ENCODE measurements at regions not wholly inside any gene's neighbourhood (a gene's known extent, or its start where the extent isn't known, plus 50 kb on each side); places are given as distances from the start of the nearest gene placed in this dataset.

- no peak overlapping the region for H3K4me3 ChIP-seq
- no peak for DNase-seq (ENCODE audit: low read depth in 1 of 2, low spot score in 1 of 2)
- TF ChIP-seq, protein P1, sequence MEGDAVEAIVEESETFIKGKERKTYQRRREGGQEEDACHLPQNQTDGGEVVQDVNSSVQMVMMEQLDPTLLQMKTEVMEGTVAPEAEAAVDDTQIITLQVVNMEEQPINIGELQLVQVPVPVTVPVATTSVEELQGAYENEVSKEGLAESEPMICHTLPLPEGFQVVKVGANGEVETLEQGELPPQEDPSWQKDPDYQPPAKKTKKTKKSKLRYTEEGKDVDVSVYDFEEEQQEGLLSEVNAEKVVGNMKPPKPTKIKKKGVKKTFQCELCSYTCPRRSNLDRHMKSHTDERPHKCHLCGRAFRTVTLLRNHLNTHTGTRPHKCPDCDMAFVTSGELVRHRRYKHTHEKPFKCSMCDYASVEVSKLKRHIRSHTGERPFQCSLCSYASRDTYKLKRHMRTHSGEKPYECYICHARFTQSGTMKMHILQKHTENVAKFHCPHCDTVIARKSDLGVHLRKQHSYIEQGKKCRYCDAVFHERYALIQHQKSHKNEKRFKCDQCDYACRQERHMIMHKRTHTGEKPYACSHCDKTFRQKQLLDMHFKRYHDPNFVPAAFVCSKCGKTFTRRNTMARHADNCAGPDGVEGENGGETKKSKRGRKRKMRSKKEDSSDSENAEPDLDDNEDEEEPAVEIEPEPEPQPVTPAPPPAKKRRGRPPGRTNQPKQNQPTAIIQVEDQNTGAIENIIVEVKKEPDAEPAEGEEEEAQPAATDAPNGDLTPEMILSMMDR (IDR thresholded peaks at IDR 0.05; ENCODE audit: low read depth, low read length), result no peak
- no peaks in the 10 kb centered on the region for H3K36me3 ChIP-seq
- H3K9me3 ChIP-seq (ENCODE audit: low read depth), result no peaks in the 10 kb centered on the region
- H3K27ac ChIP-seq, result no peak overlapping the region
- no peaks in the 10 kb centered on the region for H3K27me3 ChIP-seq
- no peaks in the 10 kb centered on the region for H3K4me1 ChIP-seq (ENCODE audit: low read depth)
Observed at GRCh38 chr13:46481166-46481565, 71.8 kb upstream of the LRCH1 start.

- no peaks in the 10 kb centered on the region for H3K9me3 ChIP-seq (ENCODE audit: low read depth)
- no peak overlapping the region for H3K4me3 ChIP-seq
- no peak for DNase-seq (ENCODE audit: low read depth in 1 of 2, low spot score in 1 of 2)
- H3K36me3 ChIP-seq, result no peaks in the 10 kb centered on the region
- TF ChIP-seq, protein P1 (IDR thresholded peaks at IDR 0.05; ENCODE audit: low read depth, low read length), result no peak
- no peaks in the 10 kb centered on the region for H3K27me3 ChIP-seq
- H3K27ac ChIP-seq, result no peak overlapping the region
- no peaks in the 10 kb centered on the region for H3K4me1 ChIP-seq (ENCODE audit: low read depth)
Observed at GRCh38 chr13:46480131-46480530, 72.8 kb upstream of the LRCH1 start.

GRCh38 chr13:46479691-46480090, 73.3 kb upstream of the LRCH1 start:
- TF ChIP-seq, protein P1 (IDR thresholded peaks at IDR 0.05; ENCODE audit: low read depth, low read length), result no peak

GRCh38 chr13:46479283-46479682, 73.7 kb upstream of the LRCH1 start:
- H3K27ac ChIP-seq, result no peak overlapping the region
- H3K27me3 ChIP-seq, result no peaks in the 10 kb centered on the region
- DNase-seq (ENCODE audit: low read depth in 1 of 2, low spot score in 1 of 2), result no peak
- no peaks in the 10 kb centered on the region for H3K36me3 ChIP-seq
- H3K9me3 ChIP-seq (ENCODE audit: low read depth), result no peaks in the 10 kb centered on the region
- TF ChIP-seq, protein P1 (IDR thresholded peaks at IDR 0.05; ENCODE audit: low read depth, low read length), result no peak
- no peak overlapping the region for H3K4me3 ChIP-seq
- no peaks in the 10 kb centered on the region for H3K4me1 ChIP-seq (ENCODE audit: low read depth)

More at GRCh38 chr13:46479691-46480090, 73.3 kb upstream of the LRCH1 start:
- H3K9me3 ChIP-seq (ENCODE audit: low read depth), result no peaks in the 10 kb centered on the region
- H3K27me3 ChIP-seq, result no peaks in the 10 kb centered on the region
- no peak overlapping the region for H3K4me3 ChIP-seq
- H3K4me1 ChIP-seq (ENCODE audit: low read depth), result no peaks in the 10 kb centered on the region
- H3K27ac ChIP-seq, result no peak overlapping the region
- DNase-seq (ENCODE audit: low read depth in 1 of 2, low spot score in 1 of 2), result no peak
- H3K36me3 ChIP-seq, result no peaks in the 10 kb centered on the region

DNA sequence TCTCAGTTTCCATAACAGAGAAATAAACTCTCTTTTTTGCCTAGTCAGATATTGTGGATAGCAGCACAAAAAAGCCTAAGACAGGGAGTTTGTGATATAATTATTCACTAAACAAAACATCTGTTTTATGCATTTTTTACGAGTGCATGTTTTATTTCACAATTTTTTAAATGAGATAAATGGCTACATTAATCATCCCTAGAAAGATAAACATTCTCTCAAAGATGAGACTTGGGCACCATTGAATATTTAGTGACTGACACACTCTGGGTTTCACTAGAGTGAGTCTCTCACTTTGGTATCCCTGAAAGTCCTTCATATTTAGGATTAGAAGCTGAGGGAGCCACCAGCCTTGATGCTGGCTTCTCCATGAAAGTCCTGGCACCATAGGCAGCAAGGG, 74.3 kb upstream of the LRCH1 start:
- TF ChIP-seq, protein P1 (IDR thresholded peaks at IDR 0.05; ENCODE audit: low read depth, low read length), result no peak
- no peaks in the 10 kb centered on the region for H3K36me3 ChIP-seq
- H3K27ac ChIP-seq, result no peak overlapping the region
- no peak for DNase-seq (ENCODE audit: low read depth in 1 of 2, low spot score in 1 of 2)
- H3K4me1 ChIP-seq (ENCODE audit: low read depth), result no peaks in the 10 kb centered on the region
- H3K4me3 ChIP-seq, result no peak overlapping the region
- no peaks in the 10 kb centered on the region for H3K27me3 ChIP-seq
- no peaks in the 10 kb centered on the region for H3K9me3 ChIP-seq (ENCODE audit: low read depth)

- Histone ChIP-seq H3K4me3 (no peak overlapping the region), H3K36me3 (no peaks in the 10 kb centered on the region)
Observed at GRCh38 chr13:46476174-46476573, 76.8 kb upstream of the LRCH1 start.

More at GRCh38 chr13:46476174-46476573, 76.8 kb upstream of the LRCH1 start:
- peak in 1 of 2 donors; percentile 14 for DNase-seq (ENCODE audit: low read depth in 1 of 2, low spot score in 1 of 2)
- Histone ChIP-seq H3K9me3 (ENCODE audit: low read depth) (no peaks in the 10 kb centered on the region), H3K27me3 (no peaks in the 10 kb centered on the region), H3K4me1 (ENCODE audit: low read depth) (no peaks in the 10 kb centered on the region), H3K27ac (no peak overlapping the region)
- TF ChIP-seq, protein P1 (IDR thresholded peaks at IDR 0.05; ENCODE audit: low read depth, low read length), result no peak
